ENCODE measurements at regions not wholly inside any gene's neighbourhood (a gene's known extent, or its start where the extent isn't known, plus 50 kb on each side); places are given as distances from the start of the nearest gene placed in this dataset.

GRCh38 chr1:184296466-184297243, 90.2 kb upstream of the C1orf21 start:
- Mint-ChIP-seq H3K36me3 (no peaks in the 10 kb centered on the region), H3K27me3 (peaks cover 0 to 14% (median 2%) of the 10 kb centered on the region in 5 donors), H3K9me3 (peaks cover 0 to 11% (median 6%) of the 10 kb centered on the region in 9 donors), H3K27ac (peak overlapping the region in 1 of 10 donors; percentile 17), H3K4me1 (peaks cover 0 to 3% (median 0%) of the 10 kb centered on the region in 4 donors), H3K4me3 (no peak overlapping the region)
- POLR2A ChIA-PET = no interaction called here
- no peak for ATAC-seq
- DNase-seq = no peak

- H3K27me3 Mint-ChIP-seq = peaks cover 0 to 11% (median 2%) of the 10 kb centered on the region in 5 donors
- no peak overlapping the region for H3K4me3 Mint-ChIP-seq
- no peak for ATAC-seq
- DNase-seq = no peak
- no peaks in the 10 kb centered on the region for H3K36me3 Mint-ChIP-seq
- peaks cover 0 to 6% (median 0%) of the 10 kb centered on the region in 9 donors for H3K9me3 Mint-ChIP-seq
- POLR2A ChIA-PET = no interaction called here
- H3K27ac Mint-ChIP-seq = no peak overlapping the region
- H3K4me1 Mint-ChIP-seq = peaks cover 0 to 3% (median 0%) of the 10 kb centered on the region in 4 donors
Observed at GRCh38 chr1:184297244-184297750, 89.5 kb upstream of the C1orf21 start.

GRCh38 chr1:184298440-184299405, 88.1 kb upstream of the C1orf21 start:
- POLR2A ChIA-PET = no interaction called here
- Mint-ChIP-seq H3K27ac (no peak overlapping the region), H3K4me3 (no peak overlapping the region), H3K27me3 (peaks cover 0 to 6% (median 2%) of the 10 kb centered on the region in 5 donors), H3K4me1 (peaks cover 0 to 8% (median 2%) of the 10 kb centered on the region in 4 donors), H3K36me3 (no peaks in the 10 kb centered on the region), H3K9me3 (peaks cover 0 to 10% (median under 1%) of the 10 kb centered on the region in 9 donors)
- DNase-seq = no peak
- ATAC-seq = no peak

GRCh38 chr1:184299406-184299790, 87.4 kb upstream of the C1orf21 start:
- POLR2A ChIA-PET = no interaction called here
- no peak for ATAC-seq
- Mint-ChIP-seq H3K9me3 (peaks cover 0 to 17% (median 3%) of the 10 kb centered on the region in 9 donors), H3K27me3 (peaks cover 0 to 4% (median 2%) of the 10 kb centered on the region in 5 donors), H3K4me1 (peaks cover 0 to 8% (median 2%) of the 10 kb centered on the region in 4 donors), H3K4me3 (no peak overlapping the region), H3K27ac (no peak overlapping the region), H3K36me3 (no peaks in the 10 kb centered on the region)
- no peak for DNase-seq

- peaks cover 0 to 21% (median 4%) of the 10 kb centered on the region in 9 donors for H3K9me3 Mint-ChIP-seq
- no peak overlapping the region for H3K27ac Mint-ChIP-seq
- H3K36me3 Mint-ChIP-seq = no peaks in the 10 kb centered on the region
- ATAC-seq (no peak), DNase-seq (no peak)
- POLR2A ChIA-PET = no interaction called here
- no peak overlapping the region for H3K4me3 Mint-ChIP-seq
- peaks cover 0 to 8% (median 2%) of the 10 kb centered on the region in 4 donors for H3K4me1 Mint-ChIP-seq
- H3K27me3 Mint-ChIP-seq = peaks cover 0 to 6% (median 2%) of the 10 kb centered on the region in 5 donors
Observed at GRCh38 chr1:184299796-184300195, 87.0 kb upstream of the C1orf21 start.

GRCh38 chr1:184300446-184300845, 86.4 kb upstream of the C1orf21 start:
- Mint-ChIP-seq H3K27me3 (peaks cover 0 to 6% (median 2%) of the 10 kb centered on the region in 5 donors), H3K36me3 (no peaks in the 10 kb centered on the region), H3K9me3 (peaks cover 0 to 22% (median 5%) of the 10 kb centered on the region in 9 donors), H3K4me1 (peaks cover 0 to 8% (median 2%) of the 10 kb centered on the region in 4 donors), H3K4me3 (no peak overlapping the region), H3K27ac (no peak overlapping the region)
- DNase-seq = no peak
- no peak for ATAC-seq
- POLR2A ChIA-PET = no interaction called here

GRCh38 chr1:184301227-184301626, 85.6 kb upstream of the C1orf21 start:
- H3K4me1 Mint-ChIP-seq = peaks cover 0 to 8% (median 2%) of the 10 kb centered on the region in 4 donors
- DNase-seq = no peak
- POLR2A ChIA-PET = no interaction called here
- H3K9me3 Mint-ChIP-seq = peaks cover 0 to 22% (median 9%) of the 10 kb centered on the region in 9 donors
- peaks cover 0 to 11% (median 2%) of the 10 kb centered on the region in 5 donors for H3K27me3 Mint-ChIP-seq
- H3K27ac Mint-ChIP-seq = no peak overlapping the region
- H3K36me3 Mint-ChIP-seq = no peaks in the 10 kb centered on the region
- no peak overlapping the region for H3K4me3 Mint-ChIP-seq
- ATAC-seq = no peak

GRCh38 chr1:184302346-184302745, 84.5 kb upstream of the C1orf21 start:
- Mint-ChIP-seq H3K4me1 (peaks cover 0 to 6% (median 2%) of the 10 kb centered on the region in 4 donors), H3K36me3 (no peaks in the 10 kb centered on the region), H3K9me3 (peaks cover 0 to 22% (median 9%) of the 10 kb centered on the region in 9 donors), H3K27me3 (peaks cover 0 to 11% (median 2%) of the 10 kb centered on the region in 5 donors), H3K4me3 (peak overlapping the region in 1 of 10 donors; percentile 3), H3K27ac (no peak overlapping the region)
- DNase-seq (no peak), ATAC-seq (no peak)
- POLR2A ChIA-PET = no interaction called here

- POLR2A ChIA-PET = no interaction called here
- Mint-ChIP-seq H3K4me1 (no peaks in the 10 kb centered on the region), H3K9me3 (peaks cover 0 to 4% (median 0%) of the 10 kb centered on the region in 9 donors), H3K36me3 (peaks cover 0 to 4% (median 0%) of the 10 kb centered on the region in 3 donors), H3K4me3 (no peak overlapping the region), H3K27ac (no peak overlapping the region), H3K27me3 (peaks cover 8 to 23% (median 10%) of the 10 kb centered on the region in 5 donors)
- DNase-seq = no peak
- no peak for ATAC-seq
Observed at GRCh38 chr1:184310157-184310819, 76.5 kb upstream of the C1orf21 start.

- Mint-ChIP-seq H3K9me3 (peaks cover 0 to 2% (median 0%) of the 10 kb centered on the region in 9 donors), H3K4me1 (no peaks in the 10 kb centered on the region), H3K27ac (no peak overlapping the region), H3K36me3 (peaks cover 0 to 4% (median 0%) of the 10 kb centered on the region in 3 donors), H3K27me3 (peaks cover 6 to 25% (median 13%) of the 10 kb centered on the region in 5 donors), H3K4me3 (no peak overlapping the region)
- ATAC-seq (no peak), DNase-seq (no peak)
- POLR2A ChIA-PET = no interaction called here
Observed at GRCh38 chr1:184311580-184311979, 75.2 kb upstream of the C1orf21 start.

- H3K27ac Mint-ChIP-seq = no peak overlapping the region
- H3K9me3 Mint-ChIP-seq = no peaks in the 10 kb centered on the region
- POLR2A ChIA-PET = no interaction called here
- ATAC-seq (no peak), DNase-seq (no peak)
- H3K27me3 Mint-ChIP-seq = peaks cover 4 to 20% (median 7%) of the 10 kb centered on the region in 5 donors
- H3K36me3 Mint-ChIP-seq = no peaks in the 10 kb centered on the region
- H3K4me3 Mint-ChIP-seq = no peak overlapping the region
- H3K4me1 Mint-ChIP-seq = no peaks in the 10 kb centered on the region
Observed at GRCh38 chr1:184315254-184315653, 71.6 kb upstream of the C1orf21 start.

- Mint-ChIP-seq H3K36me3 (no peaks in the 10 kb centered on the region), H3K4me3 (no peak overlapping the region), H3K4me1 (no peaks in the 10 kb centered on the region), H3K9me3 (no peaks in the 10 kb centered on the region), H3K27me3 (peaks cover 0 to 9% (median 8%) of the 10 kb centered on the region in 5 donors), H3K27ac (no peak overlapping the region)
- POLR2A ChIA-PET = no interaction called here
- no peak for DNase-seq
- no peak for ATAC-seq
Observed at GRCh38 chr1:184319879-184320278, 67.0 kb upstream of the C1orf21 start.
